ENCODE measurements at regions not wholly inside any gene's neighbourhood (a gene's known extent, or its start where the extent isn't known, plus 50 kb on each side); places are given as distances from the start of the nearest gene placed in this dataset.

DNA sequence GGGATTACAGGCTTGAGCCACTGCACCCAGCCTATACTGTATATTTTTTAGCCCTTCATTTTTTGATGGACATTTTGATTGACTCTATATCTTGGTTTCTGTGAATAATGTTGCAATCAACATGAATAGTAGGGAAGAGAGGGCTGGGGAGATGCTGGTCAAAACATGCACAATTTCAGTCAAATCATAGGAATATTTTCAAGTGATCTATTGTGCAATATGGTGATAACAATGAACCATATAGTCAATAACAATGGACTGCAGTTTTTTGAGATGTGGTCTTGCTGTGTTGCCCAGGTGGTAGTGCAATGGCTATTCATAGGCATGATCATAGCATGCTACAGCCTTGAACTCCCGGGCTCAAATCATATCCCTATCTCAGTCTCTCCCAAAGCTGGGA lies 264.7 kb upstream of the TMEFF2 start:
- Mint-ChIP-seq H3K9me3 (no peaks in the 10 kb centered on the region), H3K4me3 (no peak overlapping the region), H3K27ac (no peak overlapping the region), H3K36me3 (no peaks in the 10 kb centered on the region), H3K4me1 (no peaks in the 10 kb centered on the region), H3K27me3 (ENCODE audit: low read depth) (no peaks in the 10 kb centered on the region)
- POLR2A ChIA-PET = no interaction called here
- CTCF ChIA-PET = no interaction called here
- ATAC-seq = no peak
- TF ChIP-seq CREM (CRISPR knock-in tag; IDR thresholded peaks at IDR 0.05) = no peak
- DNase-seq (ENCODE audit: low spot score) = no peak

DNA sequence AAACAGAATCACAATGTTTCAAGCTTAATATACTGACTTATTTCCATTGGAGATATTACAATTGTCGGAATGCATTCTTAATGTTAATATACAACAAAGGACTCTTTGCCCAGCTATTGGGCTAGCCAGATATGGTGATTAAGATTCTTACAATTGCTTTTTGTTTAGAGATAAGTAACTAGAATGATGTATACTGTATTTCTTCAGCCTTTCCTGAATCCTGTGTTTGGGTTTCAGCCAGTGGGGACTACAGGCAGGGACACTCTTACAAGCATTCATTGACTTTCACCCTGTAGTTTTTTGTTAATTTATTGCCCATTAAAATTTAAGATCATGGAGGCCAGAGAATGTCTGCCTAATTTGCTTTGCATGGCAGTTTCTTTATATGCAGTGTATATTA lies 254.1 kb upstream of the TMEFF2 start:
- DNase-seq (ENCODE audit: low spot score) (no peak), ATAC-seq (no peak)
- TF ChIP-seq, protein P1, sequence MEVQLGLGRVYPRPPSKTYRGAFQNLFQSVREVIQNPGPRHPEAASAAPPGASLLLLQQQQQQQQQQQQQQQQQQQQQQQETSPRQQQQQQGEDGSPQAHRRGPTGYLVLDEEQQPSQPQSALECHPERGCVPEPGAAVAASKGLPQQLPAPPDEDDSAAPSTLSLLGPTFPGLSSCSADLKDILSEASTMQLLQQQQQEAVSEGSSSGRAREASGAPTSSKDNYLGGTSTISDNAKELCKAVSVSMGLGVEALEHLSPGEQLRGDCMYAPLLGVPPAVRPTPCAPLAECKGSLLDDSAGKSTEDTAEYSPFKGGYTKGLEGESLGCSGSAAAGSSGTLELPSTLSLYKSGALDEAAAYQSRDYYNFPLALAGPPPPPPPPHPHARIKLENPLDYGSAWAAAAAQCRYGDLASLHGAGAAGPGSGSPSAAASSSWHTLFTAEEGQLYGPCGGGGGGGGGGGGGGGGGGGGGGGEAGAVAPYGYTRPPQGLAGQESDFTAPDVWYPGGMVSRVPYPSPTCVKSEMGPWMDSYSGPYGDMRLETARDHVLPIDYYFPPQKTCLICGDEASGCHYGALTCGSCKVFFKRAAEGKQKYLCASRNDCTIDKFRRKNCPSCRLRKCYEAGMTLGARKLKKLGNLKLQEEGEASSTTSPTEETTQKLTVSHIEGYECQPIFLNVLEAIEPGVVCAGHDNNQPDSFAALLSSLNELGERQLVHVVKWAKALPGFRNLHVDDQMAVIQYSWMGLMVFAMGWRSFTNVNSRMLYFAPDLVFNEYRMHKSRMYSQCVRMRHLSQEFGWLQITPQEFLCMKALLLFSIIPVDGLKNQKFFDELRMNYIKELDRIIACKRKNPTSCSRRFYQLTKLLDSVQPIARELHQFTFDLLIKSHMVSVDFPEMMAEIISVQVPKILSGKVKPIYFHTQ (CRISPR knock-in tag; IDR thresholded peaks at IDR 0.05) = no peak
- TF ChIP-seq, protein P2, sequence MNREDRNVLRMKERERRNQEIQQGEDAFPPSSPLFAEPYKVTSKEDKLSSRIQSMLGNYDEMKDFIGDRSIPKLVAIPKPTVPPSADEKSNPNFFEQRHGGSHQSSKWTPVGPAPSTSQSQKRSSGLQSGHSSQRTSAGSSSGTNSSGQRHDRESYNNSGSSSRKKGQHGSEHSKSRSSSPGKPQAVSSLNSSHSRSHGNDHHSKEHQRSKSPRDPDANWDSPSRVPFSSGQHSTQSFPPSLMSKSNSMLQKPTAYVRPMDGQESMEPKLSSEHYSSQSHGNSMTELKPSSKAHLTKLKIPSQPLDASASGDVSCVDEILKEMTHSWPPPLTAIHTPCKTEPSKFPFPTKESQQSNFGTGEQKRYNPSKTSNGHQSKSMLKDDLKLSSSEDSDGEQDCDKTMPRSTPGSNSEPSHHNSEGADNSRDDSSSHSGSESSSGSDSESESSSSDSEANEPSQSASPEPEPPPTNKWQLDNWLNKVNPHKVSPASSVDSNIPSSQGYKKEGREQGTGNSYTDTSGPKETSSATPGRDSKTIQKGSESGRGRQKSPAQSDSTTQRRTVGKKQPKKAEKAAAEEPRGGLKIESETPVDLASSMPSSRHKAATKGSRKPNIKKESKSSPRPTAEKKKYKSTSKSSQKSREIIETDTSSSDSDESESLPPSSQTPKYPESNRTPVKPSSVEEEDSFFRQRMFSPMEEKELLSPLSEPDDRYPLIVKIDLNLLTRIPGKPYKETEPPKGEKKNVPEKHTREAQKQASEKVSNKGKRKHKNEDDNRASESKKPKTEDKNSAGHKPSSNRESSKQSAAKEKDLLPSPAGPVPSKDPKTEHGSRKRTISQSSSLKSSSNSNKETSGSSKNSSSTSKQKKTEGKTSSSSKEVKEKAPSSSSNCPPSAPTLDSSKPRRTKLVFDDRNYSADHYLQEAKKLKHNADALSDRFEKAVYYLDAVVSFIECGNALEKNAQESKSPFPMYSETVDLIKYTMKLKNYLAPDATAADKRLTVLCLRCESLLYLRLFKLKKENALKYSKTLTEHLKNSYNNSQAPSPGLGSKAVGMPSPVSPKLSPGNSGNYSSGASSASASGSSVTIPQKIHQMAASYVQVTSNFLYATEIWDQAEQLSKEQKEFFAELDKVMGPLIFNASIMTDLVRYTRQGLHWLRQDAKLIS (CRISPR knock-in tag; IDR thresholded peaks at IDR 0.05; ENCODE audit: borderline replicate concordance) = no peak
- TF ChIP-seq NFE2L1 (CRISPR knock-in tag; IDR thresholded peaks at IDR 0.05) = no peak
- no peak for TF ChIP-seq MYBL2 (CRISPR knock-in tag; IDR thresholded peaks at IDR 0.05)
- TF ChIP-seq FOXP1 (CRISPR knock-in tag; IDR thresholded peaks at IDR 0.05; ENCODE audit: borderline replicate concordance) = no peak
- no peak for TF ChIP-seq GABPB1 (CRISPR knock-in tag; IDR thresholded peaks at IDR 0.05)
- TF ChIP-seq EMX1 (CRISPR knock-in tag; IDR thresholded peaks at IDR 0.05) = no peak
- TF ChIP-seq SOX15 (CRISPR knock-in tag; IDR thresholded peaks at IDR 0.05) = no peak
- TF ChIP-seq SMAD3 (CRISPR knock-in tag; IDR thresholded peaks at IDR 0.05; ENCODE audit: borderline replicate concordance) = no peak
- TF ChIP-seq, protein P3, sequence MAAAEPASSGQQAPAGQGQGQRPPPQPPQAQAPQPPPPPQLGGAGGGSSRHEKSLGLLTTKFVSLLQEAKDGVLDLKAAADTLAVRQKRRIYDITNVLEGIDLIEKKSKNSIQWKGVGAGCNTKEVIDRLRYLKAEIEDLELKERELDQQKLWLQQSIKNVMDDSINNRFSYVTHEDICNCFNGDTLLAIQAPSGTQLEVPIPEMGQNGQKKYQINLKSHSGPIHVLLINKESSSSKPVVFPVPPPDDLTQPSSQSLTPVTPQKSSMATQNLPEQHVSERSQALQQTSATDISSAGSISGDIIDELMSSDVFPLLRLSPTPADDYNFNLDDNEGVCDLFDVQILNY (CRISPR knock-in tag; IDR thresholded peaks at IDR 0.05) = no peak
- TF ChIP-seq CREM (CRISPR knock-in tag; IDR thresholded peaks at IDR 0.05) = no peak
- TF ChIP-seq FOXJ3 (CRISPR knock-in tag; IDR thresholded peaks at IDR 0.05; ENCODE audit: borderline replicate concordance) = no peak
- TF ChIP-seq ZNF423 (CRISPR knock-in tag; IDR thresholded peaks at IDR 0.05) = no peak
- TF ChIP-seq NR1H2 (CRISPR knock-in tag; IDR thresholded peaks at IDR 0.05) = no peak
- TF ChIP-seq NR2C2 (CRISPR knock-in tag; IDR thresholded peaks at IDR 0.05) = no peak
- TF ChIP-seq, protein P4, sequence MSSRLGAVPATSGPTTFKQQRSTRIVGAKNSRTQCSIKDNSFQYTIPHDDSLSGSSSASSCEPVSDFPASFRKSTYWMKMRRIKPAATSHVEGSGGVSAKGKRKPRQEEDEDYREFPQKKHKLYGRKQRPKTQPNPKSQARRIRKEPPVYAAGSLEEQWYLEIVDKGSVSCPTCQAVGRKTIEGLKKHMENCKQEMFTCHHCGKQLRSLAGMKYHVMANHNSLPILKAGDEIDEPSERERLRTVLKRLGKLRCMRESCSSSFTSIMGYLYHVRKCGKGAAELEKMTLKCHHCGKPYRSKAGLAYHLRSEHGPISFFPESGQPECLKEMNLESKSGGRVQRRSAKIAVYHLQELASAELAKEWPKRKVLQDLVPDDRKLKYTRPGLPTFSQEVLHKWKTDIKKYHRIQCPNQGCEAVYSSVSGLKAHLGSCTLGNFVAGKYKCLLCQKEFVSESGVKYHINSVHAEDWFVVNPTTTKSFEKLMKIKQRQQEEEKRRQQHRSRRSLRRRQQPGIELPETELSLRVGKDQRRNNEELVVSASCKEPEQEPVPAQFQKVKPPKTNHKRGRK (CRISPR knock-in tag; IDR thresholded peaks at IDR 0.05; ENCODE audit: borderline replicate concordance) = no peak
- TF ChIP-seq JAZF1 (CRISPR knock-in tag; IDR thresholded peaks at IDR 0.05) = no peak
- no peak for TF ChIP-seq ZNF121 (CRISPR knock-in tag; IDR thresholded peaks at IDR 0.05)
- TF ChIP-seq, protein P5, sequence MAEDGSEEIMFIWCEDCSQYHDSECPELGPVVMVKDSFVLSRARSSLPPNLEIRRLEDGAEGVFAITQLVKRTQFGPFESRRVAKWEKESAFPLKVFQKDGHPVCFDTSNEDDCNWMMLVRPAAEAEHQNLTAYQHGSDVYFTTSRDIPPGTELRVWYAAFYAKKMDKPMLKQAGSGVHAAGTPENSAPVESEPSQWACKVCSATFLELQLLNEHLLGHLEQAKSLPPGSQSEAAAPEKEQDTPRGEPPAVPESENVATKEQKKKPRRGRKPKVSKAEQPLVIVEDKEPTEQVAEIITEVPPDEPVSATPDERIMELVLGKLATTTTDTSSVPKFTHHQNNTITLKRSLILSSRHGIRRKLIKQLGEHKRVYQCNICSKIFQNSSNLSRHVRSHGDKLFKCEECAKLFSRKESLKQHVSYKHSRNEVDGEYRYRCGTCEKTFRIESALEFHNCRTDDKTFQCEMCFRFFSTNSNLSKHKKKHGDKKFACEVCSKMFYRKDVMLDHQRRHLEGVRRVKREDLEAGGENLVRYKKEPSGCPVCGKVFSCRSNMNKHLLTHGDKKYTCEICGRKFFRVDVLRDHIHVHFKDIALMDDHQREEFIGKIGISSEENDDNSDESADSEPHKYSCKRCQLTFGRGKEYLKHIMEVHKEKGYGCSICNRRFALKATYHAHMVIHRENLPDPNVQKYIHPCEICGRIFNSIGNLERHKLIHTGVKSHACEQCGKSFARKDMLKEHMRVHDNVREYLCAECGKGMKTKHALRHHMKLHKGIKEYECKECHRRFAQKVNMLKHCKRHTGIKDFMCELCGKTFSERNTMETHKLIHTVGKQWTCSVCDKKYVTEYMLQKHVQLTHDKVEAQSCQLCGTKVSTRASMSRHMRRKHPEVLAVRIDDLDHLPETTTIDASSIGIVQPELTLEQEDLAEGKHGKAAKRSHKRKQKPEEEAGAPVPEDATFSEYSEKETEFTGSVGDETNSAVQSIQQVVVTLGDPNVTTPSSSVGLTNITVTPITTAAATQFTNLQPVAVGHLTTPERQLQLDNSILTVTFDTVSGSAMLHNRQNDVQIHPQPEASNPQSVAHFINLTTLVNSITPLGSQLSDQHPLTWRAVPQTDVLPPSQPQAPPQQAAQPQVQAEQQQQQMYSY (CRISPR knock-in tag; IDR thresholded peaks at IDR 0.05) = no peak
- no peak for TF ChIP-seq GTF2I (CRISPR knock-in tag; conservative IDR thresholded peaks at IDR 0.05)
- POLR2A ChIA-PET = no interaction called here
- Mint-ChIP-seq H3K9me3 (no peaks in the 10 kb centered on the region), H3K4me3 (no peak overlapping the region), H3K27me3 (ENCODE audit: low read depth) (no peaks in the 10 kb centered on the region), H3K36me3 (no peaks in the 10 kb centered on the region), H3K4me1 (peaks cover 4% of the 10 kb centered on the region; the same call in 1 of the 2 replicates), H3K27ac (no peak overlapping the region; the same call in 1 of the 2 replicates)
- CTCF ChIA-PET = interaction anchor here (0.5 kb wide), 1 partner anchor 973 kb away, joined by 4 read pairs; no protein-coding TSS in a partner anchor

Data from WTC11 (cell line).